Neural progenitor cell (in vitro differentiated cells): ENCODE measurements at regions not wholly inside any gene's neighbourhood (a gene's known extent, or its start where the extent isn't known, plus 50 kb on each side); places are given as distances from the start of the nearest gene placed in this dataset.

Experiments used
- EZH2phosphoT487 ChIP-seq: fragments of 200-600 bp; sonication (generic); IDR thresholded peaks from 2 replicates; pipeline ENCODE4 v1.6.1; 2017; ENCODE audit warnings: antibody characterized with exemption
- TF ChIP-seq, protein P1 (sequence below): fragments of 200-600 bp; sonication (generic); IDR thresholded peaks from 2 replicates; pipeline ENCODE4 v1.5.1; 2017; ENCODE audit warnings: antibody characterized with exemption, mild to moderate bottlenecking

DNA sequence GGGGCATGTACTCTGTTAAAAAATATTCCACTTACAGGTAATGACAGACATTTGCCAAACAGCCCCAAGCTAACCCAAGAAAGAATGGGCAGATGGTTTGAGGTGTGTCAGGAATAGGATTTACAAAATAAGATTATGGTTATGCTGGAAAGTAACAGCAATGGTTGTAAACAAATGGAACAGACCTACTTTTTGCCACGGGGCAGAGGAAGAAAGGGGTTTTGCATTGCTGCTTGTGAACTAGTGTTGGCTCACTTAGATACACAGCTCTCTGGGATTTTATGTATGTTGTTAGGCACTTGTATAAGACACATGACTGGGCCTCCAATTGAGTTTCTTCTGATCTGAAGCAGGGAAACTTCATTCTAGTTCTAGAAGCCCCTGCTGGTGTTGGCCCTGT lies 191.5 kb upstream of the GDNF start:
- TF ChIP-seq, protein P1, sequence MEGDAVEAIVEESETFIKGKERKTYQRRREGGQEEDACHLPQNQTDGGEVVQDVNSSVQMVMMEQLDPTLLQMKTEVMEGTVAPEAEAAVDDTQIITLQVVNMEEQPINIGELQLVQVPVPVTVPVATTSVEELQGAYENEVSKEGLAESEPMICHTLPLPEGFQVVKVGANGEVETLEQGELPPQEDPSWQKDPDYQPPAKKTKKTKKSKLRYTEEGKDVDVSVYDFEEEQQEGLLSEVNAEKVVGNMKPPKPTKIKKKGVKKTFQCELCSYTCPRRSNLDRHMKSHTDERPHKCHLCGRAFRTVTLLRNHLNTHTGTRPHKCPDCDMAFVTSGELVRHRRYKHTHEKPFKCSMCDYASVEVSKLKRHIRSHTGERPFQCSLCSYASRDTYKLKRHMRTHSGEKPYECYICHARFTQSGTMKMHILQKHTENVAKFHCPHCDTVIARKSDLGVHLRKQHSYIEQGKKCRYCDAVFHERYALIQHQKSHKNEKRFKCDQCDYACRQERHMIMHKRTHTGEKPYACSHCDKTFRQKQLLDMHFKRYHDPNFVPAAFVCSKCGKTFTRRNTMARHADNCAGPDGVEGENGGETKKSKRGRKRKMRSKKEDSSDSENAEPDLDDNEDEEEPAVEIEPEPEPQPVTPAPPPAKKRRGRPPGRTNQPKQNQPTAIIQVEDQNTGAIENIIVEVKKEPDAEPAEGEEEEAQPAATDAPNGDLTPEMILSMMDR = no peak
- no peak for TF ChIP-seq EZH2phosphoT487
